GM12878 (cell line): ENCODE measurements at regions not wholly inside any gene's neighbourhood (a gene's known extent, or its start where the extent isn't known, plus 50 kb on each side); places are given as distances from the start of the nearest gene placed in this dataset.

Experiments used
- ASH2L ChIP-seq: fragments of 300-600, 200-600 bp; sonication (generic); IDR thresholded peaks from 2 replicates; pipeline ENCODE4 v1.6.1; 2017; ENCODE audit warnings: low read depth, mild to moderate bottlenecking, borderline replicate concordance
- CREB1 ChIP-seq: IDR thresholded peaks from 2 replicates; pipeline ENCODE4 v1.6.1; 2012; ENCODE audit warnings: low read depth, mild to moderate bottlenecking, inconsistent platforms
- CTCF ChIP-seq, 3 experiments: IDR thresholded peaks in 2 of 3; conservative IDR thresholded peaks in 1 of 3; 2 replicates each; pipeline ENCODE4 v1.5.1; 2011; ENCODE audit warnings: low read depth in 3 of 3, low read length in 3 of 3, mild to moderate bottlenecking in 3 of 3, control low read depth in 2 of 3, moderate library complexity in 2 of 3, inconsistent platforms in 1 of 3, mixed read lengths in 1 of 3; ENCODE audit not compliant: control insufficient read depth in 2 of 3, insufficient read depth in 1 of 3; ENCODE audit errors: extremely low read depth in 1 of 3
- ESRRA ChIP-seq: IDR thresholded peaks from 2 replicates; pipeline ENCODE4 v1.6.1; 2012; ENCODE audit warnings: mild to moderate bottlenecking, low read length, improper control_type of control experiment
- ETV6 ChIP-seq, 2 experiments: fragments of 450-650 bp in 1 of 2; IDR thresholded peaks in 1 of 2; conservative IDR thresholded peaks in 1 of 2; 2 replicates each; pipeline ENCODE4 v1.6.1; 2014; ENCODE audit warnings: antibody characterized with exemption in 1 of 2, borderline replicate concordance in 1 of 2, low read depth in 1 of 2, mild to moderate bottlenecking in 1 of 2, moderate library complexity in 1 of 2
- GABPA ChIP-seq: IDR thresholded peaks from 2 replicates; pipeline ENCODE4 v1.6.1; 2014; ENCODE audit warnings: antibody characterized with exemption, low read depth, mild to moderate bottlenecking, inconsistent platforms
- HDGF ChIP-seq: fragments of 450-650 bp; IDR thresholded peaks from 2 replicates; pipeline ENCODE4 v1.6.1; 2016; ENCODE audit warnings: antibody characterized with exemption
- MTA2 ChIP-seq: fragments of 450-650 bp; IDR thresholded peaks from 2 replicates; pipeline ENCODE4 v1.6.1; 2016; ENCODE audit warnings: low read depth, mild to moderate bottlenecking, moderate library complexity
- NR2F1 ChIP-seq: fragments of 450-650 bp; conservative IDR thresholded peaks from 2 replicates; pipeline ENCODE4 v1.6.1; 2017; ENCODE audit warnings: mild to moderate bottlenecking
- NRF1 ChIP-seq: conservative IDR thresholded peaks from 2 replicates; pipeline ENCODE4 v1.6.1; 2011; ENCODE audit warnings: mild to moderate bottlenecking, low read depth, low read length, improper control_type of control experiment
- POLR2AphosphoS2 ChIP-seq: IDR thresholded peaks from 2 replicates; pipeline ENCODE4 v1.6.1; 2011; ENCODE audit warnings: low read depth, mild to moderate bottlenecking, low read length, improper control_type of control experiment, moderate library complexity
- POLR2AphosphoS5 ChIP-seq: IDR thresholded peaks from 2 replicates; pipeline ENCODE4 v1.6.1; 2011; ENCODE audit warnings: mild to moderate bottlenecking, low read length, inconsistent platforms
- RAD51 ChIP-seq: fragments of 450-650 bp; IDR thresholded peaks from 2 replicates; pipeline ENCODE4 v1.6.1; 2016; ENCODE audit warnings: moderate library complexity, mild to moderate bottlenecking, inconsistent platforms
- SMARCA5 ChIP-seq: fragments of 450-650 bp; IDR thresholded peaks from 2 replicates; pipeline ENCODE4 v1.6.1; 2017; ENCODE audit warnings: mild to moderate bottlenecking
- SRF ChIP-seq, 2 experiments: IDR thresholded peaks; 2 replicates each; pipeline ENCODE4 v1.6.1; 2011; ENCODE audit warnings: low read depth in 2 of 2, low read length in 2 of 2, mild to moderate bottlenecking in 1 of 2, moderate library complexity in 1 of 2
- TAF1 ChIP-seq: IDR thresholded peaks from 2 replicates; pipeline ENCODE4 v1.6.1; 2011; ENCODE audit warnings: mild to moderate bottlenecking, low read depth, low read length, borderline replicate concordance
- TCF3 ChIP-seq: IDR thresholded peaks from 2 replicates; pipeline ENCODE4 v1.6.1; 2012; ENCODE audit warnings: low read depth, mild to moderate bottlenecking, low read length, borderline replicate concordance; ENCODE audit not compliant: insufficient read depth
- ZNF622 ChIP-seq: fragments of 450-650 bp; IDR thresholded peaks from 2 replicates; pipeline ENCODE4 v1.6.1; 2017; ENCODE audit warnings: mild to moderate bottlenecking, inconsistent platforms
- TF ChIP-seq, protein P1 (sequence below): fragments of 450-650 bp; formaldehyde crosslinking; IDR thresholded peaks from 2 replicates; pipeline ENCODE4 v1.5.0; 2022; ENCODE audit warnings: mild to moderate bottlenecking, missing genetic modification characterization
- TF ChIP-seq, protein P2 (sequence below): fragments of 450-650 bp; IDR thresholded peaks from 2 replicates; pipeline ENCODE4 v1.6.1; 2017; ENCODE audit warnings: mild to moderate bottlenecking, moderate library complexity

GRCh38 chr11:86193297-86194095, 51.1 kb upstream of the EED start (continued):
- TF ChIP-seq TCF3 (no peak), NR2F1 (peak; percentile 92), CTCF (IDR thresholded peaks at IDR 0.05 in 2 of 3, conservative IDR thresholded peaks at IDR 0.05 in 1 of 3; ENCODE audit: control insufficient read depth in 2 of 3, extremely low read depth in 1 of 3, insufficient read depth in 1 of 3, low read depth in 3 of 3, low read length in 3 of 3) (peak; percentile 65 to 83 (median 76)), RAD51 (peak; percentile 15; the same call in 1 of the 2 replicates), HDGF (no peak), POLR2AphosphoS2 (no peak), ETV6 (conservative IDR thresholded peaks at IDR 0.05 in 1 of 2, IDR thresholded peaks at IDR 0.05 in 1 of 2; ENCODE audit: borderline replicate concordance in 1 of 2, low read depth in 1 of 2) (peak in 1 of 2 experiments; percentile 93; a peak in 2 of 4 replicates), CREB1 (peak; percentile 52), POLR2AphosphoS5 (no peak), ESRRA (no peak), MTA2 (peak; percentile 74), SRF (IDR thresholded peaks at IDR 0.05; ENCODE audit: low read depth in 2 of 2, low read length in 2 of 2) (no peak), SMARCA5 (peak; percentile 57; the same call in 1 of the 2 replicates), ASH2L (no peak), TAF1 (no peak), ZNF622 (no peak), NRF1 (no peak), GABPA (peak; percentile 82)
- TF ChIP-seq, protein P1, sequence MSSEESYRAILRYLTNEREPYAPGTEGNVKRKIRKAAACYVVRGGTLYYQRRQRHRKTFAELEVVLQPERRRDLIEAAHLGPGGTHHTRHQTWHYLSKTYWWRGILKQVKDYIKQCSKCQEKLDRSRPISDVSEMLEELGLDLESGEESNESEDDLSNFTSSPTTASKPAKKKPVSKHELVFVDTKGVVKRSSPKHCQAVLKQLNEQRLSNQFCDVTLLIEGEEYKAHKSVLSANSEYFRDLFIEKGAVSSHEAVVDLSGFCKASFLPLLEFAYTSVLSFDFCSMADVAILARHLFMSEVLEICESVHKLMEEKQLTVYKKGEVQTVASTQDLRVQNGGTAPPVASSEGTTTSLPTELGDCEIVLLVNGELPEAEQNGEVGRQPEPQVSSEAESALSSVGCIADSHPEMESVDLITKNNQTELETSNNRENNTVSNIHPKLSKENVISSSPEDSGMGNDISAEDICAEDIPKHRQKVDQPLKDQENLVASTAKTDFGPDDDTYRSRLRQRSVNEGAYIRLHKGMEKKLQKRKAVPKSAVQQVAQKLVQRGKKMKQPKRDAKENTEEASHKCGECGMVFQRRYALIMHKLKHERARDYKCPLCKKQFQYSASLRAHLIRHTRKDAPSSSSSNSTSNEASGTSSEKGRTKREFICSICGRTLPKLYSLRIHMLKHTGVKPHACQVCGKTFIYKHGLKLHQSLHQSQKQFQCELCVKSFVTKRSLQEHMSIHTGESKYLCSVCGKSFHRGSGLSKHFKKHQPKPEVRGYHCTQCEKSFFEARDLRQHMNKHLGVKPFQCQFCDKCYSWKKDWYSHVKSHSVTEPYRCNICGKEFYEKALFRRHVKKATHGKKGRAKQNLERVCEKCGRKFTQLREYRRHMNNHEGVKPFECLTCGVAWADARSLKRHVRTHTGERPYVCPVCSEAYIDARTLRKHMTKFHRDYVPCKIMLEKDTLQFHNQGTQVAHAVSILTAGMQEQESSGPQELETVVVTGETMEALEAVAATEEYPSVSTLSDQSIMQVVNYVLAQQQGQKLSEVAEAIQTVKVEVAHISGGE (CRISPR knock-in tag), result no peak
- TF ChIP-seq, protein P2, sequence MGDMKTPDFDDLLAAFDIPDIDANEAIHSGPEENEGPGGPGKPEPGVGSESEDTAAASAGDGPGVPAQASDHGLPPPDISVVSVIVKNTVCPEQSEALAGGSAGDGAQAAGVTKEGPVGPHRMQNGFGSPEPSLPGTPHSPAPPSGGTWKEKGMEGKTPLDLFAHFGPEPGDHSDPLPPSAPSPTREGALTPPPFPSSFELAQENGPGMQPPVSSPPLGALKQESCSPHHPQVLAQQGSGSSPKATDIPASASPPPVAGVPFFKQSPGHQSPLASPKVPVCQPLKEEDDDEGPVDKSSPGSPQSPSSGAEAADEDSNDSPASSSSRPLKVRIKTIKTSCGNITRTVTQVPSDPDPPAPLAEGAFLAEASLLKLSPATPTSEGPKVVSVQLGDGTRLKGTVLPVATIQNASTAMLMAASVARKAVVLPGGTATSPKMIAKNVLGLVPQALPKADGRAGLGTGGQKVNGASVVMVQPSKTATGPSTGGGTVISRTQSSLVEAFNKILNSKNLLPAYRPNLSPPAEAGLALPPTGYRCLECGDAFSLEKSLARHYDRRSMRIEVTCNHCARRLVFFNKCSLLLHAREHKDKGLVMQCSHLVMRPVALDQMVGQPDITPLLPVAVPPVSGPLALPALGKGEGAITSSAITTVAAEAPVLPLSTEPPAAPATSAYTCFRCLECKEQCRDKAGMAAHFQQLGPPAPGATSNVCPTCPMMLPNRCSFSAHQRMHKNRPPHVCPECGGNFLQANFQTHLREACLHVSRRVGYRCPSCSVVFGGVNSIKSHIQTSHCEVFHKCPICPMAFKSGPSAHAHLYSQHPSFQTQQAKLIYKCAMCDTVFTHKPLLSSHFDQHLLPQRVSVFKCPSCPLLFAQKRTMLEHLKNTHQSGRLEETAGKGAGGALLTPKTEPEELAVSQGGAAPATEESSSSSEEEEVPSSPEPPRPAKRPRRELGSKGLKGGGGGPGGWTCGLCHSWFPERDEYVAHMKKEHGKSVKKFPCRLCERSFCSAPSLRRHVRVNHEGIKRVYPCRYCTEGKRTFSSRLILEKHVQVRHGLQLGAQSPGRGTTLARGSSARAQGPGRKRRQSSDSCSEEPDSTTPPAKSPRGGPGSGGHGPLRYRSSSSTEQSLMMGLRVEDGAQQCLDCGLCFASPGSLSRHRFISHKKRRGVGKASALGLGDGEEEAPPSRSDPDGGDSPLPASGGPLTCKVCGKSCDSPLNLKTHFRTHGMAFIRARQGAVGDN, result peak; percentile 96
